ENCODE measurements at regions not wholly inside any gene's neighbourhood (a gene's known extent, or its start where the extent isn't known, plus 50 kb on each side); places are given as distances from the start of the nearest gene placed in this dataset.

DNA sequence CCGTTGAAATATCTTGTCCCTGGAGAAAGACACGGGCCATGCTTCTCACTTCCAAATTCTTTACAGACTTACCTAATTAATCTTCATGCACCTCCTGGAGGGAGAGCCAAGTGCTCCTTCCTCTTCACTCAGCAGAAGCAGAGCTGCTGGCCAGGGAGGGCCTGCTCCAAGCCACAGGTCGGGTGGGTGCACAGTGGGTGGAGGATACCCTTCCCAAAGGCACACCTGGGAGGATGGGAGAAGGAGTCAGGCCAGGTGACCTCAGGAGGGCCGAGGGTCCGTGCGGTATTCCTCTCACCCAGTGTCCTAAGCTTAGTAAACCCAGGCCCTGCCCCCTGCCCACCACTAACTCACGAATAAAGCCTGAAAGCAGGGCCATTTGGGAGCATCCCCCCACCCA is 171.3 kb upstream of the RPL38 start:
- Histone ChIP-seq H3K27me3 (peaks cover 0 to 12% (median 11%) of the 10 kb centered on the region in 3 donors), H3K36me3 (no peaks in the 10 kb centered on the region), H3K9me3 (no peaks in the 10 kb centered on the region), H3K27ac (no peak overlapping the region), H3K4me1 (no peaks in the 10 kb centered on the region), H3K4me3 (no peak overlapping the region)
- intact Hi-C loops (cut with DNase I) = no loop called here
- TF ChIP-seq POLR2AphosphoS5 (IDR thresholded peaks at IDR 0.05) (no peak), POLR2A (IDR thresholded peaks at IDR 0.05) (no peak), EP300 (IDR thresholded peaks at IDR 0.05) (no peak)
- TF ChIP-seq, protein P1, sequence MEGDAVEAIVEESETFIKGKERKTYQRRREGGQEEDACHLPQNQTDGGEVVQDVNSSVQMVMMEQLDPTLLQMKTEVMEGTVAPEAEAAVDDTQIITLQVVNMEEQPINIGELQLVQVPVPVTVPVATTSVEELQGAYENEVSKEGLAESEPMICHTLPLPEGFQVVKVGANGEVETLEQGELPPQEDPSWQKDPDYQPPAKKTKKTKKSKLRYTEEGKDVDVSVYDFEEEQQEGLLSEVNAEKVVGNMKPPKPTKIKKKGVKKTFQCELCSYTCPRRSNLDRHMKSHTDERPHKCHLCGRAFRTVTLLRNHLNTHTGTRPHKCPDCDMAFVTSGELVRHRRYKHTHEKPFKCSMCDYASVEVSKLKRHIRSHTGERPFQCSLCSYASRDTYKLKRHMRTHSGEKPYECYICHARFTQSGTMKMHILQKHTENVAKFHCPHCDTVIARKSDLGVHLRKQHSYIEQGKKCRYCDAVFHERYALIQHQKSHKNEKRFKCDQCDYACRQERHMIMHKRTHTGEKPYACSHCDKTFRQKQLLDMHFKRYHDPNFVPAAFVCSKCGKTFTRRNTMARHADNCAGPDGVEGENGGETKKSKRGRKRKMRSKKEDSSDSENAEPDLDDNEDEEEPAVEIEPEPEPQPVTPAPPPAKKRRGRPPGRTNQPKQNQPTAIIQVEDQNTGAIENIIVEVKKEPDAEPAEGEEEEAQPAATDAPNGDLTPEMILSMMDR (IDR thresholded peaks at IDR 0.05) = no peak
- no peak for DNase-seq
- 58 to 59% methylated on average over 7 of the region's 7 CpGs for WGBS, 2 donors

DNA sequence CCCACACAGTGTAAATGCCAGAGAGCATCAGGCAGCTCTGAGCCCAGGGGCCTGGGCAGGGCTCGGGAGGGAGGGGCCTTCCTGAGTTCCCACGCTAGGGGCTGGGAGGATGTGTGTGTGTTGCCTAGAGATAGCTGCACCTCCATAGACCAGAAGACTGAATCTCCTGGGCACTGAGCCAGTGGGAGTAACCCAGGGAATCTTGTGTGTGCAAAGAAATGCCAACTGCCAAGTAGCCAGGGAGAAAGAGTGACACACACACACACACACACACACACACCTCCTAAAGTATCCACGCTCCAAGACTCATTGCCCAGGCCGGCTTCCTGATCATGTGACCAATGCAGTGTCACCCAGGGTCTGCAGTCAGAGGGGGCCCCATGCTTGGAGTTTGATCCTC is 166.2 kb upstream of the RPL38 start:
- no peaks in the 10 kb centered on the region for H3K9me3 ChIP-seq
- WGBS, 2 donors = 9 to 28% methylated on average over 4 of the region's 4 CpGs
- no peak overlapping the region for H3K27ac ChIP-seq
- DNase-seq = no peak
- H3K4me3 ChIP-seq = no peak overlapping the region
- peaks cover 0 to 1% (median 0%) of the 10 kb centered on the region in 4 donors for H3K4me1 ChIP-seq
- TF ChIP-seq, protein P1 (IDR thresholded peaks at IDR 0.05) = no peak
- TF ChIP-seq EP300 (IDR thresholded peaks at IDR 0.05) (no peak), POLR2AphosphoS5 (IDR thresholded peaks at IDR 0.05) (no peak), POLR2A (IDR thresholded peaks at IDR 0.05) (no peak)
- H3K27me3 ChIP-seq = peaks cover 0 to 12% (median 3%) of the 10 kb centered on the region in 3 donors
- no peaks in the 10 kb centered on the region for H3K36me3 ChIP-seq
- intact Hi-C loops (cut with DNase I) = no loop called here

DNA sequence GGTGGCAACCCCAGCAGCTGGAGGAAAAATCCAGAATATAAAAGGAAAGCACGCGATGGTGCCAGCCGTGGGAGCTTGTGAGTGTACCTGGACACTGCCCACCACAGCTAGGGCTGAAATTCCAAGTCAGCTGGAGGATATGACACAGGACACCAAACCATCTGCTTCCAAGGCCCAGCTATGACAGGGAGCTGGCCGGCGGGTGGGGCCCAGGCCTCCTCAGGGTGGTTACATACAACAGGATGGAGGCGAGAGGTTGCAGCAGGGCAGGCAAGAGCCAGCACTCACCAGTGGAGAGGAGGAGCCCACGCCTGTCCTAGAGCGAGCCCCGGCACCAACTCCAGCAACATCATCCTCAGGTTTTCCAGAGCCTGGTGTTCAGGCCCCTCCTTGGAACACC is 163.2 kb upstream of the RPL38 start:
- 93% methylated on average over 9 of the region's 9 CpGs for WGBS, 2 donors
- Histone ChIP-seq H3K4me3 (no peak overlapping the region), H3K9me3 (no peaks in the 10 kb centered on the region), H3K27me3 (peaks cover 0 to 7% (median 3%) of the 10 kb centered on the region in 3 donors), H3K4me1 (peaks cover 0 to 6% (median 0%) of the 10 kb centered on the region in 4 donors), H3K36me3 (no peaks in the 10 kb centered on the region), H3K27ac (no peak overlapping the region)
- intact Hi-C loops (cut with DNase I) = loop anchor here (10.0 kb wide), 1 partner anchor 65 kb away; no protein-coding TSS in a partner anchor
- no peak for DNase-seq
- TF ChIP-seq, protein P1 (IDR thresholded peaks at IDR 0.05) = no peak
- TF ChIP-seq EP300 (IDR thresholded peaks at IDR 0.05) = no peak
- TF ChIP-seq POLR2AphosphoS5 (IDR thresholded peaks at IDR 0.05) = no peak
- TF ChIP-seq POLR2A (IDR thresholded peaks at IDR 0.05) = no peak

DNA sequence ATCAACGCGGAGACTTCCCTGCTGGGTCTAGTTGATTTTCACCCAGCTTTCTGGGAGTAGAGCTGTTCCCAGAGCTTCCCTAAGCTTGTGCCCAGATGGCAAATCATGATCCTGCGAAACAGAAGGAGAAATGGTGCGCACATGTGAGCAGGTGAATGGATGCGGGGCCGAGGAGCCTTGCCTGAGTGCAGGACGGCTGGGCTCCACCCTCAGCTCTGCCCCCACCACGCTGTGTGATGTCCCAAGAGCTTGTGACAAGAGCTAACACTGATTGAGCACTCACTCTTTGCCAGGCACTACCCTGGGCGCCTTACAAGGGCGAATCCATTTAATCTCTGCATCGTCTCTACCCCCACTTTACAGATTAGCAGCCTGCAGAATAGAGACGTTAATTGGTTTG is 162.7 kb upstream of the RPL38 start:
- TF ChIP-seq POLR2AphosphoS5 (IDR thresholded peaks at IDR 0.05) (no peak), EP300 (IDR thresholded peaks at IDR 0.05) (no peak), POLR2A (IDR thresholded peaks at IDR 0.05) (no peak)
- TF ChIP-seq, protein P1 (IDR thresholded peaks at IDR 0.05) = no peak
- Histone ChIP-seq H3K36me3 (no peaks in the 10 kb centered on the region), H3K27me3 (peaks cover 0 to 3% (median 3%) of the 10 kb centered on the region in 3 donors), H3K27ac (no peak overlapping the region), H3K4me1 (peaks cover 0 to 6% (median 0%) of the 10 kb centered on the region in 4 donors), H3K9me3 (no peaks in the 10 kb centered on the region), H3K4me3 (no peak overlapping the region)
- intact Hi-C loops (cut with DNase I) = loop anchor here (10.0 kb wide), 1 partner anchor 64 kb away; no protein-coding TSS in a partner anchor
- WGBS, 2 donors = 91 to 93% methylated on average over 12 of the region's 12 CpGs
- no peak for DNase-seq
